Esophagus mucosa (tissue), 1 donor: ENCODE measurements at regions not wholly inside any gene's neighbourhood (a gene's known extent, or its start where the extent isn't known, plus 50 kb on each side); places are given as distances from the start of the nearest gene placed in this dataset.

ENCODE experiments used
- ATAC-seq: fragments of 200-7000 bp; cut with Tn5 transposase; one replicate; pipeline ENCODE4 v1.9.1; 2020
- donor health status: DM: yes; HTN: yes; CAD: no.

DNA sequence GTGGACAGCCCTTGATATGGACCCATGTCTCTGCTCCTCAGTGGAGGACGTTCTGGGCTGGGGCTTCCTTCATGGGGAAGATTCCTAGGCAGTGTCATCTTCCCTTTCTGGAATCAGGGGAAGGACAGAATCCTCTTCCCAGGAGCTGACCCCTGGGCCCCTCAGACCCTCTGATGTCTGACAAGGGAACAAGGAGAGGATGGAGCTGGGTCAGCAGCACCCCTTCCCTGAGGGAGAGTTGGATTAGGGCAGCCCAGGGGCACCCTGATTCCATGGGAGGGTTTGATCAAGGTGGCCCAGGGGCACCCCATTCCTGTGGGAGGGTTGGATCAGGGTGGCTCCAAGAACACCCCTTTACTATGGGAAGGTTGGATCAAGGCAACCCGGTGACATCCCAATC lies 86.5 kb downstream of the ACKR3 start:
- no peak for ATAC-seq

DNA sequence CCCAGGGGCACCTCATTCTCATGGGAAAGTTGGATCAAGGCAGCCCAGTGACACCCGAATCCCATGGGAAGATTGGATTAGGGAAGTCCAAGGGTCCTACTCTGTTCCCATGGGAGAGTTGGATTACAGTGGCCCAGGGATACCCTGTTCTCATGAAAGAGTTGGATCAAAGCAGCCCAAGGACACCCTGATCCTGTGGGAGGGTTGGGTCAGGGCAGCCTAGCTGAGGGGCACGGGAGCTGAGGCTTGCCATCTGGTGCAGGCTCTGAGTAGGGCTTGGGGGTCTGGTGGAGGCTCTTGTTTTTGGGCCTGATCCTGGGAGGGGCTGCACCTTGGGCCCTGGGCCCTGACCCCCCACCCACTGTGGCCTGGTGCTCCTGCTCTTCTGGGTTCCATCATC lies 87.1 kb downstream of the ACKR3 start:
- no peak for ATAC-seq

DNA sequence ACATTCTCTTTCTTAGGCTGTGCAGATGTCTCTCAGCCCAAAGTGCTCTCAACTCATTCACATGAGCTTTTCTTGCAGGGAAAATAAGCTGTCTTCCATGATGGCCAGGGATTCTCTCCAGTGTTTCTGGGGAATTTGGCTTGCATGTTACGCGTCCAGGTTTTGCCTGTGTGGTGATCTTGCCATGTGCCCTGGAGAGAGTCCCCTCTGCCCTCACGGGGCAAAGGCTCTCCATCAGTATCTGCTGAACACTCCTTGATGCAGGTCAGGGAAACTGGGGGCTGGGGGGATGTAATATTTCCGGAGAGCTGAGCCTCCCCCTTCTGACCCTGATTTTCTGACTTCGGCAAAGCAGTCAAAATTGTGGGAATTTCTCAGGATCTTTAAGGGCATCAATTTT lies 87.6 kb downstream of the ACKR3 start:
- ATAC-seq = no peak

- no peak for ATAC-seq
Observed at GRCh38 chr2:236657801-236658200, 88.2 kb downstream of the ACKR3 start.

- no peak for ATAC-seq
Observed at GRCh38 chr2:236658974-236659757, 89.5 kb downstream of the ACKR3 start.

DNA sequence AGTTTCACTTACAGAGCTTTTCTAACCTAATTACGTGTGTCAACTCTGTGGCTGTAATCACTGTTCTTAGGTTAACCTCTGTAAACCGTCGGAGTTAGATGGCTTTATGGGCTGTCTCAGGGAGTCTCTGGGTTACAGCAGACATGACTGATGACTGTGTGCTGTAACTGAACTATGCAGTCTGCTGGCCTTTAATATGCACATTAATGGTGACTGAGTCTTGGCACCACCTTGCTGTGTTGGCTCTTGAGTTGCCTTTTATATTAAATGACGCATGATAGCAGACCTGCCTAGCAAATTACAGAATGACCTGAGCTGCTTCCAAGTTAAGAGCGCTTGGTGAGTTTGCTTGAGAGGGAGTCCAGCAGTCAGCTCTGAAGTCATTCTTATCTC lies 90.1 kb downstream of the ACKR3 start:
- ATAC-seq = peak; percentile 81

DNA sequence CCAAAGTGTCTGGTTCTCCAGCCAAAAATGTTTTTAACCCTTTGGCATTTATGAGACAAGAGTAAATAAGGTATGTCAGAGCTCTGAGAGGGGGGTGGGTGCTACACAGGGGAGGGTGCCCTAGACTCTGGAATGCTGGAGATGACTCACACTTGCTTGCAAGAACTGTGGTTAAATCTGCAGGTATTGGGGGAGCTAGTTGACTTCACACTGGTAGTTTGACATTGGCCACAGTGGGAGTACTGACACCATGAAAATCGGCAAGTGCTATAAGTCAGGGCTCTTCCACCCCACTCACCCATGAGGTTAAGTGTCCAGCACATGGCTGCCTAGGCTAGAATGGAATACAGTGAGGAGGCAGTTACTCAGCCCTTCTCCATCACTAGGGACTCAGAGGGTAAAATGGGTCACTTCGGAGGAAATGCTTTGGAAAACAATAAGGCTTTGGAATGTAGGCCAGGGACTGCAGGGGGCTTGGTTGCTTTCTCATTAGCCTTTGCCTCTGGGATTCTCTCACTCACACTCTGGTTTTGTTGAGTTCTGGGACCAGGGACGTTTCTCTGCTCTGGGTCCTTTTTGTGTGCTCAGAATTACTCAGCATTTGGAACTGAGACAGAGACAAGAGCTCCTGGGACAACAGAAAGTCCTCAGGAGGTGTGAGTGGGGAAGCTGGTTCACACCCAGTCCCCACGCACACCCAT lies 91.6 kb downstream of the ACKR3 start:
- no peak for ATAC-seq

DNA sequence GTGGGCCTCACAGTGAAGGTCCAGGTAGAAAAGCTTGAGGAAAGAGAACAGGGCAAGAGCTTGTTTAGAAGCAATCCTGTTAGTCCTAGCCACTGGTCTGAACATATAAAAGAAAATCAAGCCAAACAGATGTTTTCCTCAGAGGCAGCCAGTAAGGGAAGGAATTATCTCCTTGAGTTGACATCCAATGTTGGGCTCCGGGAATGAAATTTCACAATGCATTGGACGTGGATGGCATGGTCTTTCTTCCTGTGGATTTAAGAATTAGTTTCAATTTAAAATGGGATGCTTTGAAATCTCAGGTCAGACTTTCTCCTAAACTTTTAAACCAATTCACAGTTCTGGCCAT lies 92.1 kb downstream of the ACKR3 start:
- ATAC-seq = no peak

GRCh38 chr2:236662231-236663185 lies 92.9 kb downstream of the ACKR3 start:
- no peak for ATAC-seq

GRCh38 chr2:236663287-236664101 lies 93.9 kb downstream of the ACKR3 start:
- ATAC-seq = peak; percentile 8

- no peak for ATAC-seq
Observed at GRCh38 chr2:236664136-236664535, 94.5 kb downstream of the ACKR3 start.

- ATAC-seq = no peak
Observed at GRCh38 chr2:236665101-236665500, 95.5 kb downstream of the ACKR3 start.

DNA sequence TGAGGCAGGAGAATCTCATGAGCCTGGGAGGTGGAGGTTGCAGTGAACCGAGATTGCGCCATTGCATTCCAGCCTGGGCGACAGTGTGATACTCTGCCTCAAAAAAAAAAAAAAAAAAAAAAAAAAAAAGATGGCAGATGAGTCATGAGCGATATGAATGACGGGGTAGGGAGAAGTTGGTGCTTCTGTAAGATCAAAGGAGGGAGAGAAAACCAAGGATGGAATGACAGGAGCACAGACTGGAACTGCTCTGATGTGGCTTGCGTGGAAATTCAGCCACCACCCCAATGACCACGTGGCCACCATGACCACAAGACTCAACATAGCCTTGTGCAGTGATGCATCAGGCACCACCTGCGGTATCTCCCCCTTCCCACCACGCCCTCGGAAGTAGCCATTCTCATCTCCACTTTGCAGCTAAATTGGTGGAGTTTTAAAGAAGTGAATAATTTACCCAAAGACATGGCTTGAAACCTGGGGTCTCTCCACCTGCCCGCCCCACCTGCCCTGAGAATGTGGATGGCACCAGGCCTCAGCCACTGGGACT lies 96.0 kb downstream of the ACKR3 start:
- no peak for ATAC-seq

GRCh38 chr2:236666646-236667204 lies 97.1 kb downstream of the ACKR3 start:
- no peak for ATAC-seq

DNA sequence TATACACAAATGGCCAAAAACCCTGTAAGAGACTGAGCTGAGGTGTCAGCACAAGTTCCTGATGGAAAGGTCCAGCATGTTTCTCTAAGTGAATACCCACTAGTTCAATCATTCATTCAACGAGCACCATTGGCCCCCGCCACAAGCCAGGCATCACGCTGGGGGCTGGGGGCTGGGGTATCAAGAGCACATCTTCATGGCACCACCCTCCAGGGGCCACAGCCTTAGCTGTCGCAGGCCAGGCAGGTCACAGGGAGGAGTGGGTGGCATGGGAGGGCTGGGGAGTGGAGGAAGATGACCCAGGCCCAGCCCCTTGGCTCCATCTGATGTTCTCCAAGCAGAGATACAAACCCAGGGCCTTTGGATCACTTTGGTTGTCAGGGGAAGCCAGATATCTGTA lies 97.9 kb downstream of the ACKR3 start:
- no peak for ATAC-seq

DNA sequence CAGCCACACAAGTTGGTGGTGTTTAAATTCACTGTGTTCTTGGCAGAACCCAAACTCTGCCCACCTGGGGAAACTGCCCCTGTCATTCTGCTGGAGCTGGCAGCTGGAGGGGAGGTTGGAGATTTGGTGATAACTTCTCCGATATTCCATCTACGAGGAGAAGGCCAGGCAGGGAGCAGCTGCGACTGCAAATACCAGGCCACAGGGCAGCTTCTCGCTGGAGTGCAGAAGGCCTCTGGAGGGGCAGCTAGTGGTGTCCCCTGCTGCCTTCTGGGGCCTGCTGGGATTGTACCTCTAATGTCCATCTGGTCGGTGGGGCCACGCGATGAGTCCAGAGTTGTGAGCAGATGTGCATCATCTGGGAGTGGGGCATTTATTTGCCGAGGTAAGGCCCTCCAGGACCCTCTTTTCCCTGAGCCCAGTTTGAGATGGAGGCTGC lies 98.9 kb downstream of the ACKR3 start:
- no peak for ATAC-seq

GRCh38 chr2:236670235-236670620 lies 100.6 kb downstream of the ACKR3 start:
- no peak for ATAC-seq

DNA sequence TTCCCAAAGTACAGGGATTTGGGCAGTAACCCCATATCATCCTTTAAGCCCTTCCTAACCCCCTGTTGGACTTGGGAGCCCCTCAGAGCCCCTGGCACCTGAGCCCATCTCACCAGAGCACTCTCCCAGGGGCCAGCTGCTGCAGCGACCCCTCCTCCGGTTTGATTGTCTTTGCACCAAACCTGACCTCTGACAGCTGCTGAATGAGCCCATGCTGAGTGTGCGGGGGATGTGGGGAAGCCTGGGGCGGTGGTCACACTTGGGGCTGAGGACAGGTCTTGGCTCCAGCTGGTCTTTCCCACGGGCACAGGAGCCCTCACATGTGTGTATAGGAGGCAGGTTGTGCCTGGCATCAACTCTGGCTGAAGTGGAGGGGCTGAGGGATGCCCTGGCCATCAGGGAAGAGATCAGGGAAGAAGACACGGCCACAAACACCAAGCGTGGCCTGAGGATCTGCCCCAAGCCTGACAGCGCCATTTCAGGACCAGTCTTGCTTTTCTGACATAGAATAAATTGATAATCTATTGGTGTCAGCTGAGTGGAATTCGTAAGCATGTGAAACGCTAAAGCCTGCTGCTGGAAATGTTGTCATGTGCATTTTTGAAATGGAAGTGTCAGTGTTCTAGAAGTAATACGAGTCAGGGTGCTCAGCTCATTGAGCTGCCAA lies 102.4 kb downstream of the ACKR3 start:
- no peak for ATAC-seq

DNA sequence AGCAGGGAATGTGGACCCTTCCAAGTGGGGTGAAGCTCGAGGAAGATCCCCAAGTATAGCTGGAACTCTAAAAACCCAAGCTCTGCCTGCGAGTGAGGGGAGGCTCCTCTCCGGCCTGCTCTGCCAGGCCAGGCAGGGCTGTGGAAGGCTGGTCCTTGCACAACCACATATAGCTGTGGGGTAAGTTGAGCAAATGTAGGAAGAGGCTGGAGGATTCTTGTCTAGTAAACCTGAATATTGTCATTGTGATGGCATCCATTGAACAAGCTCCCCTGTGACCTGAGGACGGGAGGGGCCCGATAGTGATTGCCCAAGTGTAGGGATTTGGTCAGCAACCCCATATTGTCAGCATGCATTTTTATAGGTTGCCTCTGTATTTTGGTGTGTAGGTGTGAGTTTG lies 103.0 kb downstream of the ACKR3 start:
- ATAC-seq = no peak

DNA sequence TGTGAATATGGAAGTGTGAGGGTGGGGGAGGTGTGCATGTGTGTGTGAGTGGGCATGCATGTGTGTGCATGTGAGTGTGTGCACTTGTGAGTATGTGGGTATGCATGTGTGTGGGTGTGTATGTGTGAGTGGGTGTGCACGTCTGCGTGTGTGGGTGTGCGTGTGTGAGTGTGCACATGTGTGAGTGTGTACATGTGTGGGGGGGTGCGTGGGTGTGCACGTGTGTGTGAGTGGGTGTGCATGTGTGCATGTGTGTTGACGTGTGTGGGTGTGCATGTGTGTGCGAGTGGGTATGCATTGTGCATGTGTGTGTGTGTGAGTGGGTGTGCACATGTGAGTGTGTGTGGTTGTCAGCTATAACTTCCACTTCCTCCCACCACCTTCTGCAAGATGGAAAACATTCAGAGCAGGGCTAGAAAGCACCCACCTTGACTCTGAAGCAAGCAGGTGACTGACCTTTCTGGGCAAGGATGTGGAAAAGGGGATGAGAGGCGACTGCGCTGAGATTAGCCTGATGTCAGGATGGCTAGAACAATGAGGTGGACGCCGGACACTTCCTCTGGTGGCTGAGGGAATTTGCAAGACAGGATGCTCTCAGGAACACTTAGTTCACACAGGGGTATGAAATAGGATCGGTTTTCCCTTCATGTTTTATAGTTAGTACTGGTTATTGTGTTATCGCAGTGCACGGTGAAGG lies 103.6 kb downstream of the ACKR3 start:
- ATAC-seq = no peak

- ATAC-seq = no peak
Observed at GRCh38 chr2:236673823-236674185, 104.2 kb downstream of the ACKR3 start.
